Mesenchymal stem cell (in vitro differentiated cells and primary cell): ENCODE measurements at regions not wholly inside any gene's neighbourhood (a gene's known extent, or its start where the extent isn't known, plus 50 kb on each side); places are given as distances from the start of the nearest gene placed in this dataset.

Experiments
- DNase-seq: peaks from one replicate; pipeline ENCODE4 v3.0.0-alpha.2; 2013
- H2AFZ ChIP-seq: one replicate; pipeline ENCODE4 v1.6.1; 2013; ENCODE audit warnings: low read depth, mild to moderate bottlenecking, control low read depth, inconsistent platforms, low read length, moderate library complexity
- H2AK5ac ChIP-seq: 2 replicates; pipeline ENCODE4 v1.6.1; 2013; ENCODE audit warnings: low read length, moderate library complexity, mild to moderate bottlenecking, inconsistent platforms; ENCODE audit not compliant: severe bottlenecking
- H2BK120ac ChIP-seq: one replicate; pipeline ENCODE4 v1.6.1; 2013; ENCODE audit warnings: low read depth, mild to moderate bottlenecking, inconsistent platforms, low read length, moderate library complexity
- H2BK12ac ChIP-seq, 2 experiments: one replicate each; pipeline ENCODE4 v1.6.1; 2013; ENCODE audit warnings: inconsistent platforms in 2 of 2, low read length in 2 of 2, mild to moderate bottlenecking in 2 of 2, moderate library complexity in 2 of 2, control low read depth in 1 of 2
- H2BK15ac ChIP-seq: one replicate; pipeline ENCODE4 v1.6.1; 2013; ENCODE audit warnings: mild to moderate bottlenecking, low read depth, inconsistent platforms; ENCODE audit not compliant: poor library complexity, severe bottlenecking
- H2BK5ac ChIP-seq: 2 replicates; pipeline ENCODE4 v1.6.1; 2013; ENCODE audit warnings: low read depth, mild to moderate bottlenecking, low read length, control low read depth, inconsistent platforms; ENCODE audit not compliant: poor library complexity, severe bottlenecking
- H3K14ac ChIP-seq, 2 experiments: one replicate each; pipeline ENCODE4 v1.6.1; 2013; ENCODE audit warnings: inconsistent platforms in 2 of 2, low read length in 2 of 2, control low read depth in 1 of 2, mild to moderate bottlenecking in 1 of 2, moderate library complexity in 1 of 2
- H3K18ac ChIP-seq, 2 experiments: one replicate each; pipeline ENCODE4 v1.6.1; 2013; ENCODE audit warnings: inconsistent platforms in 2 of 2, low read length in 2 of 2, control low read depth in 1 of 2, low read depth in 1 of 2, mild to moderate bottlenecking in 1 of 2
- H3K23ac ChIP-seq, 2 experiments: one replicate each; pipeline ENCODE4 v1.6.1; 2013; ENCODE audit warnings: inconsistent platforms in 2 of 2, low read length in 2 of 2, mild to moderate bottlenecking in 2 of 2, moderate library complexity in 2 of 2, control low read depth in 1 of 2
- H3K27ac ChIP-seq: 2 replicates; pipeline ENCODE4 v1.5.1; 2013; ENCODE audit warnings: mild to moderate bottlenecking, moderate library complexity, low read length, control low read depth, inconsistent platforms; ENCODE audit not compliant: poor library complexity, severe bottlenecking
- H3K27me3 ChIP-seq, 2 experiments: 2 replicates each; pipeline versions ENCODE4 v1.6.1 to v1.7.0; 2013; ENCODE audit warnings: low read length in 2 of 2, mild to moderate bottlenecking in 2 of 2, moderate library complexity in 2 of 2, control low read depth in 1 of 2, inconsistent platforms in 1 of 2; ENCODE audit not compliant: control insufficient read depth in 1 of 2, insufficient read depth in 1 of 2
- H3K36me3 ChIP-seq, 2 experiments: 2 replicates each; pipeline versions ENCODE4 v1.6.1 to v1.7.0; 2013; ENCODE audit warnings: low read length in 2 of 2, control low read depth in 1 of 2, inconsistent platforms in 1 of 2, low read depth in 1 of 2, mild to moderate bottlenecking in 1 of 2; ENCODE audit not compliant: insufficient read depth in 2 of 2, control insufficient read depth in 1 of 2
- H3K4ac ChIP-seq, 2 experiments: one replicate each; pipeline ENCODE4 v1.6.1; 2013; ENCODE audit warnings: inconsistent platforms in 2 of 2, low read length in 2 of 2, mild to moderate bottlenecking in 2 of 2, moderate library complexity in 2 of 2, control low read depth in 1 of 2, low read depth in 1 of 2
- H3K4me1 ChIP-seq: 2 replicates; pipeline ENCODE4 v1.6.1; 2013; ENCODE audit warnings: low read depth, low read length, control low read depth; ENCODE audit not compliant: control insufficient read depth, insufficient read depth
- H3K4me2 ChIP-seq: 2 replicates; pipeline ENCODE4 v1.6.1; 2013; ENCODE audit warnings: low read length, mild to moderate bottlenecking, inconsistent platforms; ENCODE audit not compliant: poor library complexity, severe bottlenecking
- H3K4me3 ChIP-seq, 2 experiments: 2 replicates each; pipeline versions ENCODE4 v1.5.1 to v1.7.0; 2013; ENCODE audit warnings: low read length in 2 of 2, mild to moderate bottlenecking in 2 of 2, control low read depth in 1 of 2, low read depth in 1 of 2; ENCODE audit not compliant: insufficient read depth in 1 of 2
- H3K79me1 ChIP-seq: replicated peaks from 2 replicates; pipeline ENCODE4 v1.6.1; 2013; ENCODE audit warnings: mild to moderate bottlenecking, control low read depth, low read length, inconsistent platforms; ENCODE audit not compliant: poor library complexity, severe bottlenecking
- H3K9ac ChIP-seq: 2 replicates; pipeline ENCODE4 v1.7.0; 2013; ENCODE audit warnings: mild to moderate bottlenecking, low read length, moderate library complexity
- H3K9me3 ChIP-seq: 2 replicates; pipeline ENCODE4 v1.7.0; 2013; ENCODE audit warnings: mild to moderate bottlenecking, low read length; ENCODE audit not compliant: control insufficient read depth
- H4K8ac ChIP-seq: one replicate; pipeline ENCODE4 v1.6.1; 2013; ENCODE audit warnings: inconsistent platforms, mild to moderate bottlenecking, low read length, moderate library complexity
- H4K91ac ChIP-seq: one replicate; pipeline ENCODE4 v1.6.1; 2013; ENCODE audit warnings: mild to moderate bottlenecking, low read length, inconsistent platforms
- WGBS: methylation state at CpG from one replicate; pipeline ENCODE4 v1.1.7; 2013; ENCODE audit warnings: mixed read lengths; 5-methylcytosine and 5-hydroxymethylcytosine counted together

DNA sequence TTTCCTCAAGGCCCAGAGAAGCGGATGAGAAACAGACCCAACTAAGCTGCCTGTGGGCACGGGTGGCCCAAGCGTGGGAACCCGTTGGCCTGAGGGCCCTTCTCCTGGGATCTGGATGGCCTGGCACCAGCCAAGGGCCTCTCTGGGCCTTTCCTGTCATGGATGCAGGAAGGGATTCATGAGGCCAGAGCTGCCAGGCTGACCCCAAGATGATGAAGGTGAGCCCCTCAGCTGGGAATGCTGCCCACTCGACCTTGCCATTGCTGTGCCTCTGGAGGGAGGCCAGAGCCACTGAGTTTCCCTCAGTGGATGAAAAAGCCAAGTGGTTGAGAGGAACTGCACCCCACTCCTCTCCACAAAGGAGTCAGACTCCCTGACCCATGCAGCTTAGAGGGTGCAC lies 171.2 kb downstream of the VEGFA start:
- no peak overlapping the region for H2BK5ac ChIP-seq
- peaks cover 13% of the 10 kb centered on the region for H3K9me3 ChIP-seq
- no peak overlapping the region for H2AK5ac ChIP-seq
- no peak overlapping the region for H2BK120ac ChIP-seq
- H4K8ac ChIP-seq = no peak overlapping the region
- H3K14ac ChIP-seq = no peak overlapping the region
- H3K27ac ChIP-seq = no peak overlapping the region
- no peak overlapping the region for H3K4ac ChIP-seq
- peaks cover 0 to 11% of the 10 kb centered on the region in 2 experiments for H3K27me3 ChIP-seq
- 97% methylated on average over 5 of the region's 5 CpGs for WGBS
- no peaks in the 10 kb centered on the region for H3K79me1 ChIP-seq
- no peak overlapping the region for H3K23ac ChIP-seq
- H2BK15ac ChIP-seq = peak overlapping the region; percentile 8
- H3K4me3 ChIP-seq = no peak overlapping the region
- H3K18ac ChIP-seq = no peak overlapping the region
- no peak overlapping the region for H3K4me2 ChIP-seq
- no peaks in the 10 kb centered on the region for H3K36me3 ChIP-seq
- no peak overlapping the region for H4K91ac ChIP-seq
- no peak overlapping the region for H3K9ac ChIP-seq
- no peak overlapping the region for H2AFZ ChIP-seq
- no peak overlapping the region for H2BK12ac ChIP-seq
- DNase-seq = no peak
- peaks cover 5% of the 10 kb centered on the region for H3K4me1 ChIP-seq

DNA sequence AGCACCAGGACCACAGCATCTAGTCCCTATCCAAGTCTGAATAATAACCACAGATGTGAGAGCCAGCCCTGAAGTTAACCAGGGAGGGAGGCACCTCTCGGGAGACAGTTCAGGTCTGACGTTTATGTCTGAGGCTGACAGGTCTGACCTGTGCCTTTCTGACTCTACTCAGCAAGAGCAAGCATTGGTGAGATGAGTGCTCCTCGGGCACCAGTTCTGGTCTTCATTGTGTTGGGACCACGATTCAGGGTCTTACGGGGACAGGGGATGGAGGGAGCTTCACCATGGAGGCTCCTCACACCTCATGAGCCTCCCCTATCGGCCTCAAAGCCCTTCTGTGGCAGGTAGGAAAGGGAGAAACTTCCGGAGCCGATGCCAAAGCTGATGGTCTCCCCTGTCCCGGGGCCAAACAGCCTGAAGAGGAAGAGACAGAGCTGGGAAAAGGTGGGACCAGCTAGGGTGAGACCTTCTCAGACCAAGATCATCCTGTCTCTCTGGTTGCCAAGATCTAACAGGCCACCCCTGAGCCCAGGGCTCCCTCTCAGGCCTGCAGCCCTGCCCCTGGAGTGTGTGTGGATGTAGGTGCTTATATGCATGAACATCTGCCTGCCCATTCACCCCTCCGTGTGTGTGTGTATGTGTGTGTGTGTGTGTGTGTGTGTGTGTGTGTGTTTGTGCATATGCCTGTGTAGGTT lies 170.5 kb downstream of the VEGFA start:
- Histone ChIP-seq H2AFZ (no peak overlapping the region), H2BK5ac (no peak overlapping the region), H4K8ac (no peak overlapping the region), H2BK120ac (no peak overlapping the region), H3K4me2 (no peak overlapping the region), H3K4me1 (peaks cover 5% of the 10 kb centered on the region), H3K23ac (no peak overlapping the region), H2BK15ac (no peak overlapping the region), H3K14ac (peak overlapping the region in 1 of 2 experiments; percentile 55), H3K27ac (no peak overlapping the region), H3K9me3 (peaks cover 8% of the 10 kb centered on the region), H3K9ac (no peak overlapping the region), H3K18ac (no peak overlapping the region), H3K79me1 (no peaks in the 10 kb centered on the region), H4K91ac (no peak overlapping the region), H2AK5ac (no peak overlapping the region), H3K27me3 (peaks cover 0 to 17% of the 10 kb centered on the region in 2 experiments), H3K4me3 (no peak overlapping the region), H3K36me3 (no peaks in the 10 kb centered on the region), H3K4ac (no peak overlapping the region), H2BK12ac (no peak overlapping the region)
- 94% methylated on average over 7 of the region's 10 CpGs for WGBS
- no peak for DNase-seq

DNA sequence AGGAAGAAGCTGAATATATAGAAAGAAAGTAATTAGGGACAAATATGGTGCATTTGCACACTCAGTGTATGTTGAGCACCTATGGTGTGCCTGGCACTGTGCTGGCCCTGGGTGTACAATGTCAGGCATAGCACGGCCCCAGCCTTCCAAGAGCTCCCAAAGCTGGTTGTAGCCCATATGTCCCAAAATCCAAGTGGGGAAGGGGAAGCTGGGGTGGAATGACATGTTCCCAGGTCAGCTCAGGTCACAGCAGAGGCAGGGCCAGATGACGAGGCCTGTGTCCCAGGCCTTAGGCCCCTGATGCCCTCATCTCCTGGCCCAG lies 170.0 kb downstream of the VEGFA start:
- WGBS = 85% methylated on average over 2 of the region's 2 CpGs
- no peak overlapping the region for H3K18ac ChIP-seq
- no peaks in the 10 kb centered on the region for H3K36me3 ChIP-seq
- no peak overlapping the region for H3K4me2 ChIP-seq
- H2BK120ac ChIP-seq = no peak overlapping the region
- peaks cover 0 to 17% of the 10 kb centered on the region in 2 experiments for H3K27me3 ChIP-seq
- H3K9me3 ChIP-seq = peaks cover 3% of the 10 kb centered on the region
- no peak overlapping the region for H2AK5ac ChIP-seq
- no peak overlapping the region for H4K91ac ChIP-seq
- no peak overlapping the region for H3K27ac ChIP-seq
- H2AFZ ChIP-seq = no peak overlapping the region
- H3K23ac ChIP-seq = no peak overlapping the region
- no peak overlapping the region for H4K8ac ChIP-seq
- H2BK15ac ChIP-seq = no peak overlapping the region
- no peak overlapping the region for H3K14ac ChIP-seq
- H3K9ac ChIP-seq = no peak overlapping the region
- DNase-seq = no peak
- no peaks in the 10 kb centered on the region for H3K79me1 ChIP-seq
- no peak overlapping the region for H3K4me3 ChIP-seq
- H3K4ac ChIP-seq = no peak overlapping the region
- no peak overlapping the region for H2BK12ac ChIP-seq
- no peak overlapping the region for H2BK5ac ChIP-seq
- H3K4me1 ChIP-seq = peaks cover 5% of the 10 kb centered on the region

DNA sequence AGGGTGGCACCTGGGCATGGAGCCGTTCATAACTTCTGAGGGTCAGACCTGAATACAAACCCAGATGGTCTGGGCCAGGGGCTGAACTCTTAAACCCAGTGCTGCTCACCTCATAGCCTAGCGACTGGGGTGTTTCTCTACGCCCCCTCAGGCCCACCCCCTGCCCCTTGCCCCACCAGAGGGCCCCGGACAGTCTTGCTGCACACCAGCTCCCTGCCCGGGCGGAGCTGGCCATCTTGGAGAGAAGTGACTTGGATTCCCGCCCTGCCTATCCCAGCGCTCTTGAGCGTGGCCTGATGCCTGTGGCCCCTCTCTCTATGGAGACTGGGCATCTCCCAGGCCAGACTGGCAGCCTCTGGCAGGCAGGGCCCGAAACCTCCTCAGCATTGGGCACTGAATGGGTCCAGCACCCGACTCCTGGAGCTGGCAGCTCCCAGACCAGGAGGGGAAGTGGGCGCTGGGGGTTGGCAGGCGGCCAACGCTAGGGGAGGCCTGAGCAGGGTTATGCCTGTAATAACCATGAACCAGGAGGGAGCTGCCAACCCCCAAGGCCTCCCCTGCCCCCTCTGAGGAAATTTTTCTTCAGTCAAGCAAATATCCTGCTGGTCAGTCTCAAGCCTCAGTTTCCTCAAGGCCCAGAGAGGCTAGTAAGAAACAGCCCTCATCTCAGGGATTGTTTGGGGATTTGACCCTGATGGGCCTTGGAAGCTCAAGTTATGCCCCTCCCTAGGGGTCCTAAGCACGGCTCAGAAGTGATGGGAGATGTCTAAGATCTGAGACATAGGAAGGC lies 169.5 kb downstream of the VEGFA start:
- no peak for DNase-seq
- Histone ChIP-seq H3K4me3 (no peak overlapping the region), H2BK120ac (no peak overlapping the region), H3K4me2 (no peak overlapping the region), H4K8ac (no peak overlapping the region), H3K4me1 (peaks cover 5% of the 10 kb centered on the region), H3K4ac (no peak overlapping the region), H2BK12ac (peak overlapping the region in 1 of 2 experiments; percentile 42), H4K91ac (peak overlapping the region; percentile 12), H2BK5ac (no peak overlapping the region), H2AFZ (no peak overlapping the region), H3K18ac (no peak overlapping the region), H2BK15ac (no peak overlapping the region), H3K79me1 (no peaks in the 10 kb centered on the region), H2AK5ac (no peak overlapping the region), H3K23ac (no peak overlapping the region), H3K14ac (no peak overlapping the region), H3K27me3 (peaks cover 0 to 17% of the 10 kb centered on the region in 2 experiments), H3K9ac (no peak overlapping the region), H3K27ac (no peak overlapping the region), H3K9me3 (no peaks in the 10 kb centered on the region), H3K36me3 (no peaks in the 10 kb centered on the region)
- 94% methylated on average over 15 of the region's 15 CpGs for WGBS
